OCI-LY3 (cell line): ENCODE measurements at regions not wholly inside any gene's neighbourhood (a gene's known extent, or its start where the extent isn't known, plus 50 kb on each side); places are given as distances from the start of the nearest gene placed in this dataset.

Experiments used
- CTCF ChIP-seq: fragments of 200-600, 300-600 bp; sonication (generic); IDR thresholded peaks from 2 replicates; pipeline ENCODE4 v1.5.1; 2014; ENCODE audit warnings: antibody characterized with exemption, low read length, low read depth
- EZH2phosphoT487 ChIP-seq: fragments of 200-600 bp; shearing (Covaris generic); IDR thresholded peaks from 2 replicates; pipeline ENCODE4 v1.6.1; 2018; ENCODE audit warnings: antibody characterized with exemption, mixed run types, low read depth

GRCh38 chr6:121993362-121993761 is 406.1 kb upstream of the HSF2 start:
- TF ChIP-seq CTCF (no peak), EZH2phosphoT487 (no peak)
